GM21360 (cell line): ENCODE measurements at regions not wholly inside any gene's neighbourhood (a gene's known extent, or its start where the extent isn't known, plus 50 kb on each side); places are given as distances from the start of the nearest gene placed in this dataset.

Experiments
- ATAC-seq: cut with Tn5 transposase; IDR thresholded peaks from one replicate; pipeline ENCODE4 v1.9.1; 2021; ENCODE audit warnings: mild to moderate bottlenecking, moderate library complexity; ENCODE audit not compliant: unreplicated experiment

DNA sequence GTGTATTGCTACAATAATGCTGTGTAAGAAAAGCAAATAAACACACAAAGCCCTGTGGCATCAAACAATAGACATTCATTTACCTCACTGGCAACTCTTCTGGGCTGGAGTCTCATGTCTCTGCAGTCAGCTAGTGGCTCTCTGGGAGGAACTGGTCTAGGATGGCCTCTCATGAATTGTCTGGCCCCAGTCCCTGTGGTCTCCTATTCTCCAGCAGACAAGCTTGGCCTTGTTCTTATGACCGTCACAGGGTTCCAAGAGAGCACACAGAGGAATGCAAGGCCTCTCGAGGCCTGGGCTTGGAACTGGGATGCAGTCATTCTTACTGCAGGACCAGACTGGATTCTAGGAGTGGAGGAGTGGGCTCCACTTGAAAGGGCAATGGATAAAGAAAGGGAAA is 141.2 kb upstream of the NTM start:
- ATAC-seq: no peak

DNA sequence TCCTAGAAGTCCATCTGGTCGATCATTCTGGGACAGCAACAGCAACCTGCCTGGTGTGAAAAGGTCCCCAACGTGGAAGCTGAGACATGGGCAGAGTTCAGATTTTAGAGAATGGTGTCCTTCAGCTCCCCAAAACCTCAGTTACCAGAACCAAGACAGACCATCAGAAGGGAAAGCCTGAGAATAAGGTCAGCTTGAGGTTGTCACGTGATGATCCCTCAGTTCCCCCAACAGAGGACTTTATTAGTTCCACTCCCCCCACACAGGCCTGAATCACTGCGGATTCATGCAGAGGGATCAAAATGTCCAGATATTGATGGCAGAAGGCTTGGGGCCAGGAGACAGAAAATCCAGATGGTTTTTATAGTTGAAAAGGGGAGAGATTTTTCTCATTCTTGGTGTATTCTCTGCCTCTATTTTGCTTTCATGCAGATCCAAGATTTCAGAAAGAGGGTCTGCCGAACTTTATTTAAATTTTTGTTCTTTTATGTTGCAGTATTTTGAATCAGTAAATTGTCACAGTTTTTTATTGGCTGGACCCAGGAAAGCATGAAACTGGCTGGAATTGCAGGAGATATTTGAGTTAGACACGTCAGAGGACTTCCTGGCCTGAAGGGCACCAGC is 139.0 kb upstream of the NTM start:
- no peak for ATAC-seq

- ATAC-seq: no peak
Measured at GRCh38 chr11:131232261-131232660, 138.2 kb upstream of the NTM start.

- no peak for ATAC-seq
Measured at GRCh38 chr11:131234221-131234620, 136.2 kb upstream of the NTM start.

- ATAC-seq: no peak
Measured at GRCh38 chr11:131235328-131236298, 134.8 kb upstream of the NTM start.

DNA sequence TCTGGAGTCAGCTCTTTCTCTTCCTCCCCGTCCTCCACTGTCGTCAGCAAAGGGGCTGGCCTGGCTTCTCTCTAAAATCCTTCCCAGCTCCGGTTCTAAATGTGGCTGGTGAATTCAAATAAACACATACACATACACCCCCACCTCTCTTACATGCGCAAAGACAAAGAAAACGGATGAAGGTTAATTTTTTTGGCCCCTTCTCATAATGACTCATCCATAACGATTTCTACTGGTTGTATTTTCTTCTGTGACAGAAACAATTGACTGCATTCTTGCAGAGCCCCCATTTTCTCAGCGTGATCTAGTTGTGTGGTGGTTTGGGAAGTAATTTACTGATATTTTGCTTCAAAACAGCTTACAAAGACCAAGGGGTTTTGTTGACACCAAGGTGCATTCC is 130.0 kb upstream of the NTM start:
- no peak for ATAC-seq

- no peak for ATAC-seq
Measured at GRCh38 chr11:131242476-131243000, 127.9 kb upstream of the NTM start.

DNA sequence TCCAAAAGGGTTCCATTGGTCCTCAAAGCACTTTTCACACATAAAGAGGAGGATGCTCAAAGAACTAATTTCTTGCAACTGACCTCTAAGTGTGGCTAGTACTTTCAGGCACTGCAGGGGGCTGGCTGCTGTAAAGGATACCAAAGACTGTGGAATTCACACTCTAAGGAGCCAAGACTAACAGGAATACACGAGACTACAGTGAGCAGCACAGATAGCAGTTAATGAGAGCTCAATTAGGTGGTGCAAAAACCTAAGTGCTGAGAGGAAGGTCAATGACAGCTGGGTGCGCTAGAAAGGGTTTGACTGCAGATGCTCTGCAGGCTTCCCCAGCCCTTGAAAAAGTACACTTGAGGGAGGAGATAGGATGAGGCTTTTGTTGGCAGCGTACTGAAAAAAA is 124.3 kb upstream of the NTM start:
- ATAC-seq: no peak

DNA sequence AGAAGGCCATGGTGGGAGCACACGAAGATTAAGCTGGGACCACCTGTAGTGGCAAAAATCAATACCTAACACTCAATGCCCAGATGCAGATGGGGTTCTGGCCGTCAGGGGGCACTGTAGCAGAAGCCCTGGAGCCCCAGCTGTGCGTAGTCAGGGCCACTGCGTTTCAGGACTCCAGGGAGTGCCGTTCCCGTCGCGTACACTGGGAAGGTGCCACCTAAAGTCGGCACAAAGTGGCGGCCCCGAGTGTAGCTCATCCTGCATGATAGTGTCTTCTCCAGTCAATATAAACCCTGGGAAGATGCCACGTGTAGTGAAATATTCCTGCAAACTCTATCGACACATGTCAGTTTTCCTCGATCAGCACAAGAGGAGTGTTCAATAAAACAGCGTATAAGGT is 123.8 kb upstream of the NTM start:
- no peak for ATAC-seq

GRCh38 chr11:131248588-131248987 is 121.8 kb upstream of the NTM start:
- ATAC-seq: no peak

GRCh38 chr11:131253142-131253655 is 117.2 kb upstream of the NTM start:
- ATAC-seq: no peak

- ATAC-seq: no peak
Measured at GRCh38 chr11:131253656-131254151, 116.7 kb upstream of the NTM start.

DNA sequence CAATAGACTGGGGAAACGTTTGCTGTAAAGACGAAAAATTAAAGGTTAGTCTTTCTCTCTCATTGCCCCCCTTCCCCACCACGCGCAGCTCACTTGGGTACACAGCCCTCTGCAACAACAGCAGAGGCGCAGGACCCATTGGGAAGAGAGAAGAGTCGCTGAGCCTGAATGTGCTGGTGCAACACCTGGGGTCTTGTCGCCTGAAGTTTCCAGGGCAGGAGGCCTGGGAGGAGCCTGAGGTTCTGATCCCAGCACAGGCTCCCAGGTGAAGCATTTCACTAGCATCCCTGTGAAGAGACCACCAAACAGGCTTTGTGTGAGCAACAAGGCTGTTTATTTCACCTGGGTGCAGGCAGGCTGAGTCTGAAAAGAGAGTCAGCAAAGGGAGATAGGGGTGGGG is 116.2 kb upstream of the NTM start:
- ATAC-seq: no peak

DNA sequence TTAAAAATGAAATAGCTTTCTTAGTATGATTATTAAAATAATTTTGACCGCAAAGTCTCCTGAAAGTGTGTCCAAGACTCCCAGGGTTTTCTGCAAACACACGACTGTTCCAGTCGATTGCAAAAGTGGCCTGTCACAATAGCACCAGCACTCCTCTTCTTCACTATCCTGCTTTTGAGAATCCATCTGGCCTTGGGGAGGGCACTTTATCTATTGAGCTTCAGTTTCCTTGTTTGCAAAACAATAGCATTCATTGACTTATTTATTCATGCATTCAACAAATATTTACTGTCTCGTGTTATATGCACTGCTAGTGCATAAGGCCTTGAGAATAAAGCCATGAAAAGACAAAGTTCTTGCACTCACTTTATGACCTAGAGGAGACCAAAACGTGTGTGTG is 96.2 kb upstream of the NTM start:
- no peak for ATAC-seq

DNA sequence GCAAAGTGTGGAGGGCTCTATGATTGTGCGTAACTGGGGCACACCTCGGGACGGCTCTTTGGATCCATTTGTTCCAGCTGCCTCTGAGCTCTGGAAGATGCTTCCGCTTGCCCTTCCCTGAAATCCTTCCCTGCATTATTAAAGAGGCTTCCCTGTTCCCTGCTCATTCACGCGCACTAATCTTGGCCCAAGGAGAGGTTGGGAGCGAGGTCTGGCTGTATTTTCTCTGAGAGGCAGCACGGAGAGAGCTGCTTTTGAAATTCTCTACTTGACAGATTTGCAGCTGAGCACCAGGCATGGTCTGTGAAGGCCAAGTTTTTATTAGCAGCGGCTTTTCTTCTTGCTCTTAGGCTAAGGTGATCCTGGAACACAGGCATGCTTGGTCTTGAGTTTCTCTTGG is 94.8 kb upstream of the NTM start:
- no peak for ATAC-seq

DNA sequence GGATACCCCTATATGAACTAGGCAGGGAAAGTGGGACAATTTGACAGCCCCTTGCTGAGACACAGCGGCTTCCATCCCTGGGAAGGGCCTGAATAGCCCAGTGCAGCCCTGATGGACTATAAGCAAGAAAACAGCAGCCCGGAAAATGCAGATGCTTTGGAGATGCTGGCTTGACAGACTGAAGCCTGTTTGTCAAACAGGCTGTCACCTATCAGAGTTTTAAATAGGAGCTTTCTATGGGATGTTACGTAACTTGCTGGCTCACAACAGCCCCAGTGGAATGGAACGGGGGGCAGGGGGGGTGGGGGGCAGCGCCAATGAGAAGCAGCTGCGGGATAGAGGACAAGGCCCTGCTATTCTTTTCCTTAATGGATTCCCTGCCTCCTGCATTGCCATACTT is 91.9 kb upstream of the NTM start:
- ATAC-seq: no peak

DNA sequence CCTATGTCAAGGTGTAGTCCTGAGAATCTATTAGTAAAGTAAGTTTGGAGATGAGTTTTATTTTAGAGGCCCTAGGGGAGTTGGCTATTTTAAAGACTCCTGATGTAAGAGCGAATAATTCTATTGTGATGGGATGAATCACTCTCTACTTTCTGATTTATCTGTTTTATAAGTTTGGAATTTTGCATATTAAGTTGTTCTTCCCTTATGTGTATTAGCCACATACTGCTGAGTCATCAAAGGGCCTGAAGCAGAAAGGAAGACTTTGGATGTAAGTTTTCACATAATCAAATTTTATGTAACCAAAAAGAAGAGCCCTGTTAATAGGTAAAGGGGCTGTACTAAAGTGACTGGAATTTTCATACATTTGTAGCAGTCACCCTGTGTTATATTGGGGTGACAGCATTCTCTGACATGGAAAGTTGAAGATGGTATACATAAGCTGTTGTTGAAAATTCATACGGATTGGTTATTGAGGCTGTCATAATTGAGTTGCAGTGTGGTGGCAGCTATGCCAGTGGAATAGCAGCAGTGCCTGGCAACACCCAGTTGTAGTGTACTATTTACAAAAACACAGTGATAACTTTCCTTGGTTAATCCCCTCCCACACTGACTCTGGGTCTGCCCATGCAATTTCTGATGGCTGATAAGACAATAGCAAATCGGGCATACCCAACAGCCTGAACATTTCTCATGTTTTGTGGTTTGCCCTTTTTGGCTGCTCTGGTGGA is 90.6 kb upstream of the NTM start:
- ATAC-seq: no peak

DNA sequence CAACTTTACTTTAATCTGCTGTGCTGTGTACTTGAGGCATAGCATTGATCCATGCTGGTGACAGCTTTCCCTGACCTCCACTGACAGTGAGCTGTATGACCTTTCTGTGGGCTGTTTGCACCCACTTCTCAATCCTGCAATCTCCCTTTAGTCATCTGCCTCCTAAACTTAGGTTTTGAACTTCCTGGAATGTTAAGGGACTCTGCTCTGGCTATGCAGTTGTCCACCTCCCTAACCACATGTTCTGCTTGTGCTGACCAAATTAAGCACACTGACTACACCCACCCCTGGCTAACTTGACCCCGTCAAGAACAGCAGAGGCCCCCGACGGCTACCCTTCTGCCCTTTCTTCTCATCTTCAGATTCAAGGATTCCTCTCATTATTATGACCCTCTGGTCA is 89.1 kb upstream of the NTM start:
- ATAC-seq: no peak

GRCh38 chr11:131284041-131284440 is 86.4 kb upstream of the NTM start:
- no peak for ATAC-seq

DNA sequence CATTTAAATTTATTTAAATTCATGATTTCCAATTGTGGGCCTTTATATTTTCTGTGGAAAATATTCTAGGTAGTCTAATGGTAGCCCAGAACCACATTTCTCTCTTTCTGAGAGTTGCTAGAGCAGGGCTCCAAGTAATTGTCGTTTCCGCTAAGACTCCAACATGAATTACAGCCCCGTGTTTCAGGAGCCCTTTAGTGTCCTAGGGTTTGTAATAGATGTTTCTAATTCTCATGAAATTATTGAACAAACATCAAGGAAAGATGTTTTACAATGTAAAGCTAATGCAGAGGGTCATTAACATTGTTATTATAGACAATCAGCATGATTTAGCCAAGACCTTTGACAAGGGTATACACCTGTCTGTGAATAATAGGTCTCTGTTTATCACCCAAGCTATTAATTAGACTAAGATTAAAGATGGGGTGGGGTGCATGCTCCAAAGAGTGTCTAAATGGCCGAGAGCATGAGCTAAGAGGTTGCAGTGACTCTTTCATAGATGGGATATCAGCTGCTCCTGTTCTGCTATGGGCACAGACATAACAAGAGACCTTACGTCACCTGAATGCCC is 81.8 kb upstream of the NTM start:
- no peak for ATAC-seq

- no peak for ATAC-seq
Measured at GRCh38 chr11:131290185-131290584, 80.2 kb upstream of the NTM start.
